Brain microvascular endothelial cell (primary cell): ENCODE measurements at regions not wholly inside any gene's neighbourhood (a gene's known extent, or its start where the extent isn't known, plus 50 kb on each side); places are given as distances from the start of the nearest gene placed in this dataset.

Source experiments
- DNase-seq: peaks from one replicate; pipeline ENCODE4 v3.0.0-alpha.2; 2020
- H3K27ac ChIP-seq: fragments of 250-450 bp; sonication (Bioruptor Pico); 2 replicates; pipeline ENCODE4 v1.5.1; 2020; ENCODE audit warnings: mild to moderate bottlenecking, moderate library complexity
- H3K27me3 ChIP-seq: fragments of 250-450 bp; sonication (Bioruptor Pico); replicated peaks from 2 replicates; pipeline ENCODE4 v1.5.1; 2020; ENCODE audit warnings: mild to moderate bottlenecking
- H3K36me3 ChIP-seq: fragments of 250-450 bp; sonication (Bioruptor Pico); replicated peaks from 2 replicates; pipeline ENCODE4 v1.5.1; 2020; ENCODE audit warnings: mild to moderate bottlenecking
- H3K4me3 ChIP-seq: 2 replicates; pipeline ENCODE4 v1.5.1; 2011; ENCODE audit warnings: low read depth, mild to moderate bottlenecking, control low read depth, low read length, moderate library complexity
- CTCF ChIP-seq: IDR thresholded peaks from 2 replicates; pipeline ENCODE4 v1.5.1; 2011; ENCODE audit warnings: low read depth, mild to moderate bottlenecking, moderate library complexity, low read length, control low read depth, inconsistent platforms; ENCODE audit errors: missing control alignments
- in situ Hi-C: cut with HindIII; loops from 2 replicates; pipeline ENCODE4 v1.10.0; 2017; ENCODE audit warnings: low sequenced_read_pairs, low pct_ligation_motif_present

- H3K27ac ChIP-seq: no peak overlapping the region
- no peak for DNase-seq
- no peaks in the 10 kb centered on the region for H3K27me3 ChIP-seq
- in situ Hi-C loops: no loop called here
- no peak for TF ChIP-seq CTCF
- H3K36me3 ChIP-seq: no peaks in the 10 kb centered on the region
- no peak overlapping the region for H3K4me3 ChIP-seq
Measured at GRCh38 chr5:67515020-67515689, 318.6 kb upstream of the CD180 start.

DNA sequence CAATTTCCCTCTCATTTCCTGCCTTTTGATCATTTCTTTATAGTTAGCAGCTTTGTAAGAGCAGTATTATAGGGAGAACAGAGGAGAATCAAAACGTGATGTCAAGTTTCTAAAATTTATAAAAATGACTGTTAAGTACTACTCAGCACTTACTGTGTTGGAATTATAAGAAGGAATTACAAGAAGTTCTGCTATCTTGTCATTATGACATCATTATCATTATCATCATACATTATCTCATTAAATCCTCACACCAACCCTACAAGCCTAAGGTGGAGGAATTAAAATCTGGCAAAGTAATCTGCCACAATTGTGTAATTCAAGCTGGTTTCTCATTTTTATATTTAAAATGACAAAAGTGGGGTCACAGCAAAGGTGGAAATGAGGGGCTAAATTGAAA is 316.2 kb upstream of the CD180 start:
- Histone ChIP-seq H3K4me3 (no peak overlapping the region), H3K36me3 (no peaks in the 10 kb centered on the region), H3K27me3 (no peaks in the 10 kb centered on the region), H3K27ac (no peak overlapping the region)
- in situ Hi-C loops: no loop called here
- TF ChIP-seq CTCF: no peak
- DNase-seq: no peak

DNA sequence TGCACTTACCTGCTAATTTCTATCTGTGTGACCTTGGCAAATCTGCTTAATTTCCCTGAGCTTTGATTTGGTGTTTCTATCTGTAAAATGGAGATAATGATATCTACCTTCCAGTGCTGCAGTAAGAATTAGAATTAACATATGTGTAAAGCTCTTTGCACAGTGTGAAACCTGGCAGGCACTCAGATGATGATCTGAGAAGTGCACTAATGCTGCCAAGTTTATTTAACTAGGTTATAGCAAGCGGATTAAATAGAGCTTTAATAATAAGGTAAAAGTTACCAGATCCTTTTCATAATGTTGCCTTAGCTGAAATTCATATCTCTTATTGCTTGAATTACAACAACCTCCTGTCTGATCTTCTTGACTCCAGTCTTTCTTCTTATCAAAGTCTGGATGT is 315.3 kb upstream of the CD180 start:
- DNase-seq: no peak
- Histone ChIP-seq H3K4me3 (no peak overlapping the region), H3K27me3 (no peaks in the 10 kb centered on the region), H3K27ac (no peak overlapping the region), H3K36me3 (no peaks in the 10 kb centered on the region)
- TF ChIP-seq CTCF: no peak
- in situ Hi-C loops: no loop called here

- H3K36me3 ChIP-seq: no peaks in the 10 kb centered on the region
Measured at GRCh38 chr5:67510204-67510603, 313.6 kb upstream of the CD180 start.

GRCh38 chr5:67509402-67510186 is 313.0 kb upstream of the CD180 start:
- TF ChIP-seq CTCF: no peak
- in situ Hi-C loops: no loop called here
- no peaks in the 10 kb centered on the region for H3K36me3 ChIP-seq
- no peak for DNase-seq
- no peaks in the 10 kb centered on the region for H3K27me3 ChIP-seq
- no peak overlapping the region for H3K27ac ChIP-seq
- no peak overlapping the region for H3K4me3 ChIP-seq

More at GRCh38 chr5:67510204-67510603, 313.6 kb upstream of the CD180 start:
- Histone ChIP-seq H3K27ac (no peak overlapping the region), H3K4me3 (no peak overlapping the region), H3K27me3 (no peaks in the 10 kb centered on the region)
- no peak for TF ChIP-seq CTCF
- no peak for DNase-seq
- in situ Hi-C loops: no loop called here
